ENCODE measurements at regions not wholly inside any gene's neighbourhood (a gene's known extent, or its start where the extent isn't known, plus 50 kb on each side); places are given as distances from the start of the nearest gene placed in this dataset.

DNA sequence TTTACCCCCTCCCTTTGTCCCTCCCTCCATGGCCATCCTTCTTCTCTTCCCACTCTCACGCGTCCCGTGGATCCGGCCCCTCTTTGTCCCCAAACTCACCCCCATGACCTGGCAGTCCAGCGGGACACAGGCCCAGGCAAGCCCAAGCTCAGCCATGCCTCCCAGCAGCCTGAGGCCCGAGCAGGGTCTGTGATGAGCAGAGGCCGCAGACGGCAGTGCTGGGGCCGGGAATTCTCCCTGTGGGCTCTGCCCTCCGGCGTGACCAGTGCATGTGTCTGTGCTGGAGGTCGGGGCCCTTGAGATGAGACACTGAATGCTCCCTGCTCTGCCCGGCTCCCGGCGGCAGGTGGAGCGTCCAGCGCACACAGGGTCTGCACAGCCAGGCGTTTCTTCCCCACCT is 237.9 kb downstream of the BRD1 start:
- H3K36me3 ChIP-seq (ENCODE audit: control insufficient read depth, insufficient read depth, low read length), result peaks cover 10% of the 10 kb centered on the region
- no peak for DNase-seq (ENCODE audit: extremely low read depth, insufficient read length)
- TF ChIP-seq, protein P1, sequence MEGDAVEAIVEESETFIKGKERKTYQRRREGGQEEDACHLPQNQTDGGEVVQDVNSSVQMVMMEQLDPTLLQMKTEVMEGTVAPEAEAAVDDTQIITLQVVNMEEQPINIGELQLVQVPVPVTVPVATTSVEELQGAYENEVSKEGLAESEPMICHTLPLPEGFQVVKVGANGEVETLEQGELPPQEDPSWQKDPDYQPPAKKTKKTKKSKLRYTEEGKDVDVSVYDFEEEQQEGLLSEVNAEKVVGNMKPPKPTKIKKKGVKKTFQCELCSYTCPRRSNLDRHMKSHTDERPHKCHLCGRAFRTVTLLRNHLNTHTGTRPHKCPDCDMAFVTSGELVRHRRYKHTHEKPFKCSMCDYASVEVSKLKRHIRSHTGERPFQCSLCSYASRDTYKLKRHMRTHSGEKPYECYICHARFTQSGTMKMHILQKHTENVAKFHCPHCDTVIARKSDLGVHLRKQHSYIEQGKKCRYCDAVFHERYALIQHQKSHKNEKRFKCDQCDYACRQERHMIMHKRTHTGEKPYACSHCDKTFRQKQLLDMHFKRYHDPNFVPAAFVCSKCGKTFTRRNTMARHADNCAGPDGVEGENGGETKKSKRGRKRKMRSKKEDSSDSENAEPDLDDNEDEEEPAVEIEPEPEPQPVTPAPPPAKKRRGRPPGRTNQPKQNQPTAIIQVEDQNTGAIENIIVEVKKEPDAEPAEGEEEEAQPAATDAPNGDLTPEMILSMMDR (IDR thresholded peaks at IDR 0.05; ENCODE audit: insufficient read depth, low read length, poor library complexity, severe bottlenecking), result no peak
- H3K4me3 ChIP-seq (replicated peaks; ENCODE audit: low read depth, low read length), result no peak overlapping the region
- no peaks in the 10 kb centered on the region for H3K27me3 ChIP-seq (replicated peaks; ENCODE audit: control insufficient read depth, insufficient read depth, low read length)

DNA sequence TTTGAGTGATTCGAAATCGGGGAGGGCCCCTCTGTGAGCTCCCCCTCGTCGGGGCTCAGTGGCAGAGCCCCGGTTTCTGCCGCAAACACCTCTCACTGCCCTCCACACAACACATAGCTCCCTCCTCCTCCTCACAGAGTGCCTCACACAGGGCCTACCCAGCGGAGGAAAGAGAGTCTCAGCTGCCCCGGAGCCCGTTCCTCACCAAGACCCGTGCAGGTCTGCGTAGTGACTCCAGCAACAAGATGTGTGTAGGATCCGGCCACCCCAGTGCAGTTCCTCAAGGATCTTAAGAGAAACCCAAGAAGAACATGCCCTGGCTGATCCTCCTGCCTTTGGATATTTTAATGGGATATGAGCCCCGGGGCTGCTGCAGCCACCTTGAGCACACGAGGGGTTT is 238.4 kb downstream of the BRD1 start:
- H3K36me3 ChIP-seq (ENCODE audit: control insufficient read depth, insufficient read depth, low read length), result peaks cover 10% of the 10 kb centered on the region
- H3K27me3 ChIP-seq (replicated peaks; ENCODE audit: control insufficient read depth, insufficient read depth, low read length), result no peaks in the 10 kb centered on the region
- no peak for DNase-seq (ENCODE audit: extremely low read depth, insufficient read length)
- TF ChIP-seq, protein P1 (IDR thresholded peaks at IDR 0.05; ENCODE audit: insufficient read depth, low read length, poor library complexity, severe bottlenecking), result no peak
- H3K4me3 ChIP-seq (replicated peaks; ENCODE audit: low read depth, low read length), result no peak overlapping the region

DNA sequence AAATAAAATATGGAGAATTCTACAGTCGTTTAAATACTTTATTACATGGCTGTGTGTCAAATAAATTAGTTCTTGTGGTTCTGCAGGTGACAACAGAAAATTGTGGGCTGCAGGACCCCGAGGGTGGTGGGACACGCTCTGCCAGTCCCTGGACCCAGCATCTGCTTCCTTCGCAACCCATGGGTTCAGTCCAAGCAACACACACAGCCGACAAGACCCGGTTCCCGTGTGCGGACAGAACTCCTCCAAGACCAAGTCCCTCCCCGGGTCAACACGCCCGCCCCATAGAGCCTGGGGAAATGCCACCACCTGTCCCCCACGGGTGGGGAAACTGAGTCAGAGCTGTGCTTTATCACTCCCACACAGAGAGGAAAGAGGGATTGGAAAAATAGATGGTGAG is 238.9 kb downstream of the BRD1 start:
- DNase-seq (ENCODE audit: extremely low read depth, insufficient read length), result no peak
- no peaks in the 10 kb centered on the region for H3K27me3 ChIP-seq (replicated peaks; ENCODE audit: control insufficient read depth, insufficient read depth, low read length)
- peaks cover 10% of the 10 kb centered on the region for H3K36me3 ChIP-seq (ENCODE audit: control insufficient read depth, insufficient read depth, low read length)
- H3K4me3 ChIP-seq (replicated peaks; ENCODE audit: low read depth, low read length), result no peak overlapping the region
- TF ChIP-seq, protein P1 (IDR thresholded peaks at IDR 0.05; ENCODE audit: insufficient read depth, low read length, poor library complexity, severe bottlenecking), result no peak

DNA sequence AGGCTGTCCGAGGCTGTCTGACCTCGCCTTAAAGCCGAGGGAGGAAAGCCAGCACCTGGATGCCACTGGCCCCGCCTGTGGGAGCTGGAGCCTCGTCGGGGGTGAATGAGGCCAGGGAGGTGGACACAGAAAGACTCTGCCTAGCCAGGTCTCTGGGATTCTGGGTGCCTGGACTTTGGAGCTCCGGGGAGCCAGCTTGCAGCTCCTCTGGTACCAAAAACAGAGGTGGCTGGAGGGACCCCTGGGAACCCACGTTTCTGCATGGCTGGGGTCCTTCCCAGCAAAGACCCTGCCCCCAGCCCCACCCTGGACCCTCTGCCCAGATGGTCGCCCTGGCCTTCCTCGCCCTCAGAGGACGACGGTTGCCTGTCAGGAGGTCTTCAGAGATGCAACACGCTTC is 239.7 kb downstream of the BRD1 start:
- Histone ChIP-seq H3K36me3 (ENCODE audit: control insufficient read depth, insufficient read depth, low read length) (peaks cover 10% of the 10 kb centered on the region), H3K4me3 (replicated peaks; ENCODE audit: low read depth, low read length) (no peak overlapping the region), H3K27me3 (replicated peaks; ENCODE audit: control insufficient read depth, insufficient read depth, low read length) (no peaks in the 10 kb centered on the region)
- TF ChIP-seq, protein P1 (IDR thresholded peaks at IDR 0.05; ENCODE audit: insufficient read depth, low read length, poor library complexity, severe bottlenecking), result no peak
- no peak for DNase-seq (ENCODE audit: extremely low read depth, insufficient read length)

DNA sequence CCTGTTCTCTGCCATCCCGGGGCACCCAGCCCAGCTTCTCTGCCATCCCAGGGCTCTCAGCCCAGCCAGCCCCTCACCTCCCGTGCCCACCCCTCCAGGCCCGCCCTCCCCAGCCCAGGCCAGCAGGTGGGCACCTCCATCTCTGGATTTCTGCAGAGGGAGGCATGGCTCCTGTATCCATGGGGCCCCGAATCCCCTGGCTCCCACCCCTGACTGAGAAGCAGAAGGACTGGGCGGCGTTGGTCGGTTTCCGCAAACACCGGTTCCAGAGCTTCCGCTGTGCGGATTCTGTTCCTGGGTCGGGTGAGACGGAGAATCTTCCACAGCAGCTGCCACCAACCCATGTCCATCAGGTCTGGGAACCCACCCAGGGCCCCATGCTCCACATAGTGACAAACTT is 240.3 kb downstream of the BRD1 start:
- no peak for DNase-seq (ENCODE audit: extremely low read depth, insufficient read length)
- Histone ChIP-seq H3K36me3 (ENCODE audit: control insufficient read depth, insufficient read depth, low read length) (peaks cover 10% of the 10 kb centered on the region), H3K4me3 (replicated peaks; ENCODE audit: low read depth, low read length) (no peak overlapping the region), H3K27me3 (replicated peaks; ENCODE audit: control insufficient read depth, insufficient read depth, low read length) (no peaks in the 10 kb centered on the region)
- TF ChIP-seq, protein P1 (IDR thresholded peaks at IDR 0.05; ENCODE audit: insufficient read depth, low read length, poor library complexity, severe bottlenecking), result no peak

DNA sequence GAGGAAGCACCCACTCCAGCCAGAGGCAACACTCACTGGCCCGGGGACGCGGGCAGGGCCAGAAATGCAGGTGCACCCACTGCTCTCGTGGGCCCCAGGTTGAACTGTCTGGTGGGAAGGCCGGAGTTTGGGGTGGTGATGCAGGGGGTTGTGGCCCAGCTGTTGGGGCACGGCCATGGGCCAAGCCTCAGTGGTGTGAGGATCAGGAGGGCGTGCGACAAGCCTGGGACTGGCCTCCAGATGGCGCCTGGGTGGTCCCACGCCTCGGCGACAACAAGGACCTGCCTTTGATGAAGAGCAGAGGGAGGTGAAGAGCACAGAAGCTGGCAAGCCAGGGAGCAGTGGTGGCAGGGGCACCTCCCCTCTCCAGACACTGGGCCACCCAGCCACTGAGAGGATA is 240.8 kb downstream of the BRD1 start:
- TF ChIP-seq, protein P1 (IDR thresholded peaks at IDR 0.05; ENCODE audit: insufficient read depth, low read length, poor library complexity, severe bottlenecking), result no peak
- Histone ChIP-seq H3K36me3 (ENCODE audit: control insufficient read depth, insufficient read depth, low read length) (peaks cover 10% of the 10 kb centered on the region), H3K27me3 (replicated peaks; ENCODE audit: control insufficient read depth, insufficient read depth, low read length) (no peaks in the 10 kb centered on the region), H3K4me3 (replicated peaks; ENCODE audit: low read depth, low read length) (no peak overlapping the region)
- DNase-seq (ENCODE audit: extremely low read depth, insufficient read length), result no peak
